ENCODE measurements at regions not wholly inside any gene's neighbourhood (a gene's known extent, or its start where the extent isn't known, plus 50 kb on each side); places are given as distances from the start of the nearest gene placed in this dataset.

DNA sequence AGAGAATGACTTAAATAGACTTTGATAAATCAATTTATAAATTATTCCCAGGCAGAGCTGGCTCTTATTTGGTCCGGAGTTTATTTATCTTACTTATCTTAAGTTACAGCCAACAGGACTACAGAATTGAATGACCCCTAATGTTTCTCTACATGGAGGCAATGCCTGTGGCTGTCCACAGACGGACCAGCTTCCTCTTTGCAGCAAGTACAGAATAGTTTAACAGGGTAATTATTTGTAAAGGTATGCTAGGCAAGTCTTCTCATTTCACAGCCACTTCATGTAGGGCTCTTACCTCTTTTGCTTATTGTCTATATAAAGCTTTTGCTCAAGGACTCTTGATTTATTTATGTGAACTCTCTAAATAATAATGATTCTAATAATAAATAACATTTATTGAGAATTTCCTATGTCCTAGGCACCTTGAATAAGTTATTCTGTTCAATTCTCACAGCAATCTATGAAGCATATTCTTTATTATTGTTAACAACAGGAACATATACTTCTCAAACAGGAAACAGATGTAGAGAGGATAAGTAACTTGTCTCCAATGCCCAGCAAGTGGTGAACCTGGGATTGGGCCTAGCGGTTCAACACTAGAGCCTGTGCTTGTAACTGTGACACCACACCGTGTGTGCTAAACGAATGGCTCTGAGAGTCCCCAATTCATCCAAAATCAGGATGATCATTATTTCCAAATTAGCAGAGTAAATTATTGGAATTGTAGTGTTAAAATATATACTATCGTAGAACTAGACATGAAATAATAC is 58.8 kb upstream of the NXPH2 start:
- H3K9me3 ChIP-seq (ENCODE audit: control insufficient read depth in 4 of 4, insufficient read depth in 3 of 4, low read length in 3 of 4), result no peaks in the 10 kb centered on the region
- TF ChIP-seq, protein P1, sequence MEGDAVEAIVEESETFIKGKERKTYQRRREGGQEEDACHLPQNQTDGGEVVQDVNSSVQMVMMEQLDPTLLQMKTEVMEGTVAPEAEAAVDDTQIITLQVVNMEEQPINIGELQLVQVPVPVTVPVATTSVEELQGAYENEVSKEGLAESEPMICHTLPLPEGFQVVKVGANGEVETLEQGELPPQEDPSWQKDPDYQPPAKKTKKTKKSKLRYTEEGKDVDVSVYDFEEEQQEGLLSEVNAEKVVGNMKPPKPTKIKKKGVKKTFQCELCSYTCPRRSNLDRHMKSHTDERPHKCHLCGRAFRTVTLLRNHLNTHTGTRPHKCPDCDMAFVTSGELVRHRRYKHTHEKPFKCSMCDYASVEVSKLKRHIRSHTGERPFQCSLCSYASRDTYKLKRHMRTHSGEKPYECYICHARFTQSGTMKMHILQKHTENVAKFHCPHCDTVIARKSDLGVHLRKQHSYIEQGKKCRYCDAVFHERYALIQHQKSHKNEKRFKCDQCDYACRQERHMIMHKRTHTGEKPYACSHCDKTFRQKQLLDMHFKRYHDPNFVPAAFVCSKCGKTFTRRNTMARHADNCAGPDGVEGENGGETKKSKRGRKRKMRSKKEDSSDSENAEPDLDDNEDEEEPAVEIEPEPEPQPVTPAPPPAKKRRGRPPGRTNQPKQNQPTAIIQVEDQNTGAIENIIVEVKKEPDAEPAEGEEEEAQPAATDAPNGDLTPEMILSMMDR (IDR thresholded peaks at IDR 0.05; ENCODE audit: control extremely low read depth, extremely low read depth), result no peak
- DNase-seq (no peak), ATAC-seq (ENCODE audit: insufficient read depth, low FRiP score) (no peak)
- no peaks in the 10 kb centered on the region for H3K27me3 ChIP-seq (ENCODE audit: control insufficient read depth in 3 of 3, insufficient read depth in 3 of 3, low read length in 2 of 3)
- H3K27ac ChIP-seq (ENCODE audit: low read depth in 1 of 2, low read length in 1 of 2), result no peak overlapping the region
- H3K4me1 ChIP-seq (ENCODE audit: control insufficient read depth in 5 of 5, insufficient read depth in 5 of 5, low read length in 5 of 5), result no peaks in the 10 kb centered on the region
- no peak overlapping the region for H3K9ac ChIP-seq (ENCODE audit: insufficient read depth in 1 of 2, low read length in 2 of 2)
- WGBS, 2 donors, result 43 to 50% methylated on average over 6 of the region's 6 CpGs
- H3K36me3 ChIP-seq (ENCODE audit: control insufficient read depth in 4 of 4, insufficient read depth in 4 of 4, low read length in 4 of 4), result no peaks in the 10 kb centered on the region
- H3K4me3 ChIP-seq, result no peak overlapping the region

DNA sequence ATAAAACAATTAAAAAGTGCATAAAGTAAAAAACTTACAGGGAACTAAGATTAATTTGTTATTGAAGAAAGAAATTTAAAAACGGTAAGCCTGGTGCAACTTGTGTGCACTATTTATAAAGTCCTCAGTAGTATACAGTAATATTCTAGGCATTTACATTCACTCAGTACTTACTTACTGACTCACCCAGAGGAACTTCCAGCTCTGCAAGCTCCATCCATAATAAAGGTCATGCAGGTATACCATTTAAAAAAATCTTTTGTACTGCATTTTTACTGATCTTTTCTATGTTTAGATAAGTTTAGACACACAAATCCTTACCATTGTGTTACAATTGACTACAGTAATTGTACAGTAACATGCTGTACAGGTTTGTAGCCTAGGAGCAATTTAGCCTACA is 51.5 kb upstream of the NXPH2 start:
- TF ChIP-seq, protein P1 (IDR thresholded peaks at IDR 0.05; ENCODE audit: control extremely low read depth, extremely low read depth), result no peak
- no peaks in the 10 kb centered on the region for H3K27me3 ChIP-seq (ENCODE audit: control insufficient read depth in 3 of 3, insufficient read depth in 3 of 3, low read length in 2 of 3)
- no peak overlapping the region for H3K9ac ChIP-seq (ENCODE audit: insufficient read depth in 1 of 2, low read length in 2 of 2)
- no peak for ATAC-seq (ENCODE audit: insufficient read depth, low FRiP score)
- H3K4me3 ChIP-seq, result no peak overlapping the region
- H3K4me1 ChIP-seq (ENCODE audit: control insufficient read depth in 5 of 5, insufficient read depth in 5 of 5, low read length in 5 of 5), result peaks cover 0 to 3% (median 0%) of the 10 kb centered on the region in 5 donors
- H3K9me3 ChIP-seq (ENCODE audit: control insufficient read depth in 4 of 4, insufficient read depth in 3 of 4, low read length in 3 of 4), result no peaks in the 10 kb centered on the region
- no peaks in the 10 kb centered on the region for H3K36me3 ChIP-seq (ENCODE audit: control insufficient read depth in 4 of 4, insufficient read depth in 4 of 4, low read length in 4 of 4)
- 75 to 80% methylated on average over 1 of the region's 1 CpG for WGBS, 2 donors
- no peak overlapping the region for H3K27ac ChIP-seq (ENCODE audit: low read depth in 1 of 2, low read length in 1 of 2)
- DNase-seq, result no peak

DNA sequence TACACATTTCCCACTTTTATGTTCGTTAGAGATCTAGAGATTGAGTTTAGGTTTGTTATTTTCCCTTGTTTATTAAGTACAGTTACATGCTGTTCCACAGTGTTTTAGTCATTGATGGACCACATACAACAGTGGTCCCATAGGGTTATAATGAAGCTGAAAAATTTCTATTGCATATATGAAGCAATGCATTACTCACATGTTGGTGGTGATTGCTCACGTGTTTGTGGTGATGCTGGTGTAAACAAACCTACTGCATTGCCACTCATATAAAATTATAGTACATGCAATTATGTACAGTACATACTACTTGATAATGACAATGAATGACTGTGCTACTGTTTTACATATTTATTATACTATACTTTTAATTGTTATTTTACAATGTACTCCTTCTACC is 51.0 kb upstream of the NXPH2 start:
- Histone ChIP-seq H3K4me1 (ENCODE audit: control insufficient read depth in 5 of 5, insufficient read depth in 5 of 5, low read length in 5 of 5) (peaks cover 0 to 3% (median 0%) of the 10 kb centered on the region in 5 donors), H3K27me3 (ENCODE audit: control insufficient read depth in 3 of 3, insufficient read depth in 3 of 3, low read length in 2 of 3) (no peaks in the 10 kb centered on the region), H3K9me3 (ENCODE audit: control insufficient read depth in 4 of 4, insufficient read depth in 3 of 4, low read length in 3 of 4) (no peaks in the 10 kb centered on the region), H3K9ac (ENCODE audit: insufficient read depth in 1 of 2, low read length in 2 of 2) (no peak overlapping the region), H3K27ac (ENCODE audit: low read depth in 1 of 2, low read length in 1 of 2) (no peak overlapping the region), H3K4me3 (no peak overlapping the region), H3K36me3 (ENCODE audit: control insufficient read depth in 4 of 4, insufficient read depth in 4 of 4, low read length in 4 of 4) (no peaks in the 10 kb centered on the region)
- 61 to 69% methylated on average over 2 of the region's 2 CpGs for WGBS, 2 donors
- DNase-seq, result no peak
- no peak for ATAC-seq (ENCODE audit: insufficient read depth, low FRiP score)
- TF ChIP-seq, protein P1 (IDR thresholded peaks at IDR 0.05; ENCODE audit: control extremely low read depth, extremely low read depth), result no peak

DNA sequence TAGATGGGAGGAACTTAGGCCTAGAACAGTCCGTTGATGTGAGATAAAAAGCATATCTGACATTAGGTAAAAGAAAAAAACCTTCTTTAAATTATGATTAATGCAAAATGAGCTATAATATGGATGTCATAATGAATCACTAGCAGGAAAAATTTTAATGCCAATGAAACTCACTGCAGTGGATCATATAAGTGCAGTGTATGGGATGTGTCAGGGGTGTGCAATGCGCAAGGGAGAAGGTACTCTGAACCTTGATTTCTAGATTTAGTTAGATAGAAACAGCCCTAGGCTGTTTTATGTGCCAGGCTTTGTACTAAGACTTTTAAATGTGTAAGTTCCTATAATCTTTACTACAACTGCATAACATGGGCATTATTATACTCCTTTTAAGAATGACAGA is 50.4 kb upstream of the NXPH2 start:
- Histone ChIP-seq H3K9me3 (ENCODE audit: control insufficient read depth in 4 of 4, insufficient read depth in 3 of 4, low read length in 3 of 4) (no peaks in the 10 kb centered on the region), H3K4me3 (no peak overlapping the region), H3K27me3 (ENCODE audit: control insufficient read depth in 3 of 3, insufficient read depth in 3 of 3, low read length in 2 of 3) (no peaks in the 10 kb centered on the region), H3K27ac (ENCODE audit: low read depth in 1 of 2, low read length in 1 of 2) (no peak overlapping the region), H3K36me3 (ENCODE audit: control insufficient read depth in 4 of 4, insufficient read depth in 4 of 4, low read length in 4 of 4) (no peaks in the 10 kb centered on the region), H3K4me1 (ENCODE audit: control insufficient read depth in 5 of 5, insufficient read depth in 5 of 5, low read length in 5 of 5) (peaks cover 0 to 3% (median 0%) of the 10 kb centered on the region in 5 donors), H3K9ac (ENCODE audit: insufficient read depth in 1 of 2, low read length in 2 of 2) (no peak overlapping the region)
- TF ChIP-seq, protein P1 (IDR thresholded peaks at IDR 0.05; ENCODE audit: control extremely low read depth, extremely low read depth), result no peak
- ATAC-seq (ENCODE audit: insufficient read depth, low FRiP score) (no peak), DNase-seq (no peak)
- WGBS, 2 donors, result 76 to 85% methylated on average over 2 of the region's 2 CpGs

Data from lung (tissue), 11 donors.